WTC11 (cell line): ENCODE measurements at regions not wholly inside any gene's neighbourhood (a gene's known extent, or its start where the extent isn't known, plus 50 kb on each side); places are given as distances from the start of the nearest gene placed in this dataset.

Experiments
- ATAC-seq: fragments of 200-7000 bp; cut with Tn5 transposase; 2 replicates; pipeline ENCODE4 v1.10.0; 2021; ENCODE audit warnings: mild to moderate bottlenecking, moderate library complexity
- CTCF ChIA-PET: fragments of 300-600 bp; sonication (Branson Sonifier 250); formaldehyde crosslinking; loops from one replicate; lab custom pipeline; 2021; ENCODE audit warnings: antibody characterized with exemption; lab: Charles Lee
- POLR2A ChIA-PET: fragments of 350-600 bp; sonication (Branson Sonifier 250); formaldehyde crosslinking; loops from one replicate; lab custom pipeline; 2021; ENCODE audit warnings: antibody characterized with exemption; lab: Charles Lee
- DNase-seq: peaks from one replicate; pipeline ENCODE4 v3.0.0; 2021; ENCODE audit warnings: low spot score
- H3K27ac Mint-ChIP-seq: 2 replicates; pipeline ENCODE4 v1.8.0; 2021; ENCODE audit warnings: mixed read lengths
- H3K27me3 Mint-ChIP-seq: 2 replicates; pipeline ENCODE4 v1.8.0; 2021; ENCODE audit warnings: low read depth, mild to moderate bottlenecking, moderate library complexity, mixed read lengths
- H3K36me3 Mint-ChIP-seq: 2 replicates; pipeline ENCODE4 v1.8.0; 2021; ENCODE audit warnings: mixed read lengths
- H3K4me1 Mint-ChIP-seq: 2 replicates; pipeline ENCODE4 v1.8.0; 2022; ENCODE audit warnings: mixed read lengths
- H3K4me3 Mint-ChIP-seq: 2 replicates; pipeline ENCODE4 v1.8.0; 2021; ENCODE audit warnings: mild to moderate bottlenecking, moderate library complexity, mixed read lengths
- H3K9me3 Mint-ChIP-seq: 2 replicates; pipeline ENCODE4 v1.8.0; 2021; ENCODE audit warnings: mixed read lengths
- CREB1 ChIP-seq: sonication (generic); formaldehyde crosslinking; IDR thresholded peaks from 2 replicates; pipeline ENCODE4 v1.8.0; 2023; ENCODE audit warnings: mild to moderate bottlenecking, missing genetic modification reagents
- JUN ChIP-seq: sonication (generic); formaldehyde crosslinking; IDR thresholded peaks from 2 replicates; pipeline ENCODE4 v1.8.0; 2023; ENCODE audit warnings: mild to moderate bottlenecking, missing genetic modification reagents
- NFE2L1 ChIP-seq: sonication (generic); formaldehyde crosslinking; IDR thresholded peaks from 2 replicates; pipeline ENCODE4 v1.8.1; 2023; ENCODE audit warnings: missing genetic modification reagents
- OVOL2 ChIP-seq: fragments of 250-450 bp; sonication (Bioruptor Pico); IDR thresholded peaks from 2 replicates; pipeline ENCODE4 v1.9.0; 2021; ENCODE audit warnings: mild to moderate bottlenecking, borderline replicate concordance
- RORB ChIP-seq: fragments of 250-450 bp; sonication (Bioruptor Pico); IDR thresholded peaks from 2 replicates; pipeline ENCODE4 v1.9.0; 2021; ENCODE audit warnings: mild to moderate bottlenecking
- SOX15 ChIP-seq: fragments of 250-450 bp; sonication (Bioruptor Pico); IDR thresholded peaks from 2 replicates; pipeline ENCODE4 v1.9.0; 2021; ENCODE audit warnings: mild to moderate bottlenecking
- SP1 ChIP-seq: sonication (generic); formaldehyde crosslinking; conservative IDR thresholded peaks from 2 replicates; pipeline ENCODE4 v1.8.1; 2022; ENCODE audit warnings: missing genetic modification reagents
- TEAD1 ChIP-seq: sonication (generic); formaldehyde crosslinking; IDR thresholded peaks from 2 replicates; pipeline ENCODE4 v1.8.0; 2022; ENCODE audit warnings: mild to moderate bottlenecking, missing genetic modification reagents
- TP53 ChIP-seq: sonication (generic); formaldehyde crosslinking; IDR thresholded peaks from 2 replicates; pipeline ENCODE4 v1.8.1; 2023; ENCODE audit warnings: mild to moderate bottlenecking, missing genetic modification reagents
- ZBTB21 ChIP-seq: sonication (generic); formaldehyde crosslinking; IDR thresholded peaks from 2 replicates; pipeline ENCODE4 v1.8.1; 2023; ENCODE audit warnings: mild to moderate bottlenecking, missing genetic modification reagents, borderline replicate concordance
- ZNF317 ChIP-seq: sonication (generic); formaldehyde crosslinking; IDR thresholded peaks from 2 replicates; pipeline ENCODE4 v1.8.1; 2023; ENCODE audit warnings: low read depth, mild to moderate bottlenecking, moderate library complexity, missing genetic modification reagents, borderline replicate concordance
- ZNF423 ChIP-seq: fragments of 250-450 bp; sonication (Bioruptor Pico); IDR thresholded peaks from 2 replicates; pipeline ENCODE4 v2.1.2; 2022; ENCODE audit warnings: mild to moderate bottlenecking, moderate library complexity
- TF ChIP-seq, protein P1 (sequence below): sonication (generic); formaldehyde crosslinking; IDR thresholded peaks from 2 replicates; pipeline ENCODE4 v1.8.1; 2023; ENCODE audit warnings: mild to moderate bottlenecking, moderate library complexity, missing genetic modification reagents
- TF ChIP-seq, protein P2 (sequence below): sonication (generic); formaldehyde crosslinking; IDR thresholded peaks from 2 replicates; pipeline ENCODE4 v1.8.1; 2022; ENCODE audit warnings: low read depth, mild to moderate bottlenecking, moderate library complexity, missing genetic modification reagents, borderline replicate concordance
- TF ChIP-seq, protein P3 (sequence below): fragments of 250-450 bp; sonication (Bioruptor Pico); IDR thresholded peaks from 2 replicates; pipeline ENCODE4 v1.8.0; 2021; ENCODE audit warnings: mild to moderate bottlenecking
- TF ChIP-seq, protein P4 (sequence below): fragments of 250-450 bp; sonication (Bioruptor Pico); IDR thresholded peaks from 2 replicates; pipeline ENCODE4 v1.9.0; 2021; ENCODE audit warnings: mild to moderate bottlenecking
- TF ChIP-seq, protein P5 (sequence below): sonication (generic); formaldehyde crosslinking; IDR thresholded peaks from 2 replicates; pipeline ENCODE4 v1.8.1; 2023; ENCODE audit warnings: mild to moderate bottlenecking, missing genetic modification reagents
- TF ChIP-seq, protein P6 (sequence below): fragments of 250-450 bp; sonication (Bioruptor Pico); IDR thresholded peaks from 2 replicates; pipeline ENCODE4 v1.9.0; 2021; ENCODE audit warnings: mild to moderate bottlenecking, borderline replicate concordance
- TF ChIP-seq, protein P7 (sequence below): sonication (generic); formaldehyde crosslinking; IDR thresholded peaks from 2 replicates; pipeline ENCODE4 v1.8.0; 2022; ENCODE audit warnings: mild to moderate bottlenecking, missing genetic modification reagents

DNA sequence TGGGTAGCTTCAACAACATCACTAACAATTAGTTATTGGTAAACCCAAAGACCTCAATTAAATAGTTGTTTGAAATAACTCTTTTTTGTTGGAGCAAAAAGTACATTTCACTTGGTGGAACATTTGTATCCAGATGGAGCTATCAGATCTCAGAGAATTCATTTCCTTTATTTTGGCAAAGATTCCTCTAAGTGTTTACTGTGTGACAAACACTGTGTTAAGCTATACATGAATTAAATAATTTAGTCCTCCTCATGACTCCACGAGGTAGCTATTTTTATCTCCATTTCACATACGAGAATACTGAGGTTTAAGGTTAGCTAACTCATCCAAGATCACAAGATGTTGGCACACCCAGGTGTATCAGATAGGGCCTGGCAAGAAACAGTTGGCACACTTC lies 104.0 kb upstream of the IMMP2L start:
- peaks cover 20% of the 10 kb centered on the region for H3K4me1 Mint-ChIP-seq
- no peak overlapping the region for H3K4me3 Mint-ChIP-seq
- ATAC-seq (no peak), DNase-seq (no peak)
- TF ChIP-seq, protein P1, sequence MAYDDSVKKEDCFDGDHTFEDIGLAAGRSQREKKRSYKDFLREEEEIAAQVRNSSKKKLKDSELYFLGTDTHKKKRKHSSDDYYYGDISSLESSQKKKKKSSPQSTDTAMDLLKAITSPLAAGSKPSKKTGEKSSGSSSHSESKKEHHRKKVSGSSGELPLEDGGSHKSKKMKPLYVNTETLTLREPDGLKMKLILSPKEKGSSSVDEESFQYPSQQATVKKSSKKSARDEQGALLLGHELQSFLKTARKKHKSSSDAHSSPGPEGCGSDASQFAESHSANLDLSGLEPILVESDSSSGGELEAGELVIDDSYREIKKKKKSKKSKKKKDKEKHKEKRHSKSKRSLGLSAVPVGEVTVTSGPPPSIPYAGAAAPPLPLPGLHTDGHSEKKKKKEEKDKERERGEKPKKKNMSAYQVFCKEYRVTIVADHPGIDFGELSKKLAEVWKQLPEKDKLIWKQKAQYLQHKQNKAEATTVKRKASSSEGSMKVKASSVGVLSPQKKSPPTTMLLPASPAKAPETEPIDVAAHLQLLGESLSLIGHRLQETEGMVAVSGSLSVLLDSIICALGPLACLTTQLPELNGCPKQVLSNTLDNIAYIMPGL (CRISPR knock-in tag), result no peak
- TF ChIP-seq, protein P2, sequence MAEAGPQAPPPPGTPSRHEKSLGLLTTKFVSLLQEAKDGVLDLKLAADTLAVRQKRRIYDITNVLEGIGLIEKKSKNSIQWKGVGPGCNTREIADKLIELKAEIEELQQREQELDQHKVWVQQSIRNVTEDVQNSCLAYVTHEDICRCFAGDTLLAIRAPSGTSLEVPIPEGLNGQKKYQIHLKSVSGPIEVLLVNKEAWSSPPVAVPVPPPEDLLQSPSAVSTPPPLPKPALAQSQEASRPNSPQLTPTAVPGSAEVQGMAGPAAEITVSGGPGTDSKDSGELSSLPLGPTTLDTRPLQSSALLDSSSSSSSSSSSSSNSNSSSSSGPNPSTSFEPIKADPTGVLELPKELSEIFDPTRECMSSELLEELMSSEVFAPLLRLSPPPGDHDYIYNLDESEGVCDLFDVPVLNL (CRISPR knock-in tag), result no peak
- no peak for TF ChIP-seq TP53 (CRISPR knock-in tag)
- TF ChIP-seq, protein P3, sequence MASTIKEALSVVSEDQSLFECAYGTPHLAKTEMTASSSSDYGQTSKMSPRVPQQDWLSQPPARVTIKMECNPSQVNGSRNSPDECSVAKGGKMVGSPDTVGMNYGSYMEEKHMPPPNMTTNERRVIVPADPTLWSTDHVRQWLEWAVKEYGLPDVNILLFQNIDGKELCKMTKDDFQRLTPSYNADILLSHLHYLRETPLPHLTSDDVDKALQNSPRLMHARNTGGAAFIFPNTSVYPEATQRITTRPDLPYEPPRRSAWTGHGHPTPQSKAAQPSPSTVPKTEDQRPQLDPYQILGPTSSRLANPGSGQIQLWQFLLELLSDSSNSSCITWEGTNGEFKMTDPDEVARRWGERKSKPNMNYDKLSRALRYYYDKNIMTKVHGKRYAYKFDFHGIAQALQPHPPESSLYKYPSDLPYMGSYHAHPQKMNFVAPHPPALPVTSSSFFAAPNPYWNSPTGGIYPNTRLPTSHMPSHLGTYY, result no peak
- no peak for TF ChIP-seq SOX15 (CRISPR knock-in tag)
- no peak for TF ChIP-seq JUN (CRISPR knock-in tag)
- no peak for TF ChIP-seq CREB1 (CRISPR knock-in tag)
- TF ChIP-seq NFE2L1, result no peak
- ChIA-PET CTCF (no interaction called here), POLR2A (no interaction called here)
- peaks cover 14% of the 10 kb centered on the region for H3K9me3 Mint-ChIP-seq
- no peaks in the 10 kb centered on the region for H3K36me3 Mint-ChIP-seq
- H3K27ac Mint-ChIP-seq, result no peak overlapping the region
- H3K27me3 Mint-ChIP-seq, result no peaks in the 10 kb centered on the region

DNA sequence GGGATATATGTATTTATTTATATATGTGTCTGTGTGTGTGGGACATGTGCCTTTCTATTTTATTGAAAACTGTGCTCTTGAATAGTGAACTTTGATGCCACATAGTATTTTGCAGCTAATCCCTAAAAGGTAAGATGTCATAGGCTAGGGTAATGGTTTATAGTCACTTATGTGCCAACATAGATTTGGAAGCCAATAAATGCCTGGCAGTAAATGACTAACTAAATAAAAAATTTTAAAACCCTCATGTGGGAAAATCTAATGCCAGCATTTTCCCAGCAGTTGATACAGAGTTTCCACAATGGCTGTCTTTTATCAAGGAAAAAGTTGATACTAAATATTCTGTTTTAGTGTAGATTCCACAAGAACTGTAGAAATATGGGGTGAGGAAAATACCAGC lies 101.5 kb upstream of the IMMP2L start:
- DNase-seq (no peak), ATAC-seq (no peak)
- Mint-ChIP-seq H3K27me3 (no peaks in the 10 kb centered on the region), H3K36me3 (no peaks in the 10 kb centered on the region), H3K4me3 (no peak overlapping the region), H3K4me1 (peaks cover 13% of the 10 kb centered on the region), H3K27ac (no peak overlapping the region), H3K9me3 (peaks cover 20% of the 10 kb centered on the region)
- TF ChIP-seq ZBTB21 (CRISPR knock-in tag), result no peak
- TF ChIP-seq, protein P4, sequence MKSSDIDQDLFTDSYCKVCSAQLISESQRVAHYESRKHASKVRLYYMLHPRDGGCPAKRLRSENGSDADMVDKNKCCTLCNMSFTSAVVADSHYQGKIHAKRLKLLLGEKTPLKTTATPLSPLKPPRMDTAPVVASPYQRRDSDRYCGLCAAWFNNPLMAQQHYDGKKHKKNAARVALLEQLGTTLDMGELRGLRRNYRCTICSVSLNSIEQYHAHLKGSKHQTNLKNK, result no peak
- TF ChIP-seq, protein P5, sequence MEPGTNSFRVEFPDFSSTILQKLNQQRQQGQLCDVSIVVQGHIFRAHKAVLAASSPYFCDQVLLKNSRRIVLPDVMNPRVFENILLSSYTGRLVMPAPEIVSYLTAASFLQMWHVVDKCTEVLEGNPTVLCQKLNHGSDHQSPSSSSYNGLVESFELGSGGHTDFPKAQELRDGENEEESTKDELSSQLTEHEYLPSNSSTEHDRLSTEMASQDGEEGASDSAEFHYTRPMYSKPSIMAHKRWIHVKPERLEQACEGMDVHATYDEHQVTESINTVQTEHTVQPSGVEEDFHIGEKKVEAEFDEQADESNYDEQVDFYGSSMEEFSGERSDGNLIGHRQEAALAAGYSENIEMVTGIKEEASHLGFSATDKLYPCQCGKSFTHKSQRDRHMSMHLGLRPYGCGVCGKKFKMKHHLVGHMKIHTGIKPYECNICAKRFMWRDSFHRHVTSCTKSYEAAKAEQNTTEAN (CRISPR knock-in tag), result no peak
- ChIA-PET CTCF (interaction anchor here (0.9 kb wide), 1 partner anchor 9 kb away, joined by 7 read pairs; no protein-coding TSS in a partner anchor), POLR2A (no interaction called here)

DNA sequence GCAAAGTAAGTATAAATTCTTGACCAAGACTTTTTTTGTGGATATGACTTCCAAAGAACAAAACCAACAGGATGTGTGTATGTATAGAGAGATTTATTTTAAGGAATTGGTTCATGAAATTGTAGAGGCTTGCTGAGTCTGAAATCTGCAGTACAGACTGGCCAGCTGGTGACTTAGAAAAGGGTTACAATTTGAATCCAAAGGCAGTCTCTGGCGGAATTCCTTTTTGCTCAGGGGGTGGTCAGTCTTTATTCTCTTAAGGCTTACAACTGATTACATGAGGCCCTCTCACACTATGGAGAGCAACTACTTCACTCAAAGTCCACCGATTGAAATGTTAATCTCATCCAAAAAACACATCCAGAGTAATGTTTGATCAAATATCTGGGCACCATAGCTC lies 100.1 kb upstream of the IMMP2L start:
- DNase-seq (no peak), ATAC-seq (no peak)
- no peaks in the 10 kb centered on the region for H3K36me3 Mint-ChIP-seq
- no peaks in the 10 kb centered on the region for H3K27me3 Mint-ChIP-seq
- H3K4me3 Mint-ChIP-seq, result no peak overlapping the region
- CTCF ChIA-PET, result interaction anchor here (0.7 kb wide), 1 partner anchor 67 kb away, joined by 3 read pairs; no protein-coding TSS in a partner anchor
- H3K27ac Mint-ChIP-seq, result no peak overlapping the region
- H3K9me3 Mint-ChIP-seq, result peaks cover 20% of the 10 kb centered on the region
- H3K4me1 Mint-ChIP-seq, result peaks cover 13% of the 10 kb centered on the region
- POLR2A ChIA-PET, result no interaction called here
- TF ChIP-seq ZNF317 (CRISPR knock-in tag) (no peak), ZNF423 (CRISPR knock-in tag) (no peak)

DNA sequence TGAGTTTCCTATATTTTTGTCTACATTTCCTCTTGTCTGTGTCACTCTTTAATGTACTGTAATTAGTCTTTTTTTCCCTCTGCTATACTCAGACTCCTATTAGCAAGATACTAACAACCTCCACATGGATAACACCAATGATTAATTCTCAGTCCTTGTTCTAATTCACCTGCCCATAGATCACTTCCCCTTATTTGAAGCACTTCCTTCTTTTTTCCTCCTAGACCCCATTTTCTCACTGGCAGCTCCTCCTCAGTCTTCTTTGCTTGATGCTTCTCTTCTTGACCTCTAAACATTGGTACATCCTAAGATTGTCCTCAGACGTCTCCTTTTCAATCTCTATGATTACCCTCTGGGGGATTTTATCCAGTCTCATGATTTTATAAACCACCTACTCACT lies 98.2 kb upstream of the IMMP2L start:
- DNase-seq (no peak), ATAC-seq (no peak)
- Mint-ChIP-seq H3K27ac (no peak overlapping the region), H3K4me1 (peaks cover 13% of the 10 kb centered on the region), H3K9me3 (peaks cover 20% of the 10 kb centered on the region), H3K36me3 (no peaks in the 10 kb centered on the region), H3K27me3 (no peaks in the 10 kb centered on the region), H3K4me3 (no peak overlapping the region)
- POLR2A ChIA-PET, result no interaction called here
- CTCF ChIA-PET, result no interaction called here
- TF ChIP-seq OVOL2 (CRISPR knock-in tag) (no peak), RORB (CRISPR knock-in tag) (no peak), NFE2L1 (no peak), CREB1 (CRISPR knock-in tag) (no peak), SP1 (CRISPR knock-in tag) (no peak), TEAD1 (no peak)
- TF ChIP-seq, protein P6, sequence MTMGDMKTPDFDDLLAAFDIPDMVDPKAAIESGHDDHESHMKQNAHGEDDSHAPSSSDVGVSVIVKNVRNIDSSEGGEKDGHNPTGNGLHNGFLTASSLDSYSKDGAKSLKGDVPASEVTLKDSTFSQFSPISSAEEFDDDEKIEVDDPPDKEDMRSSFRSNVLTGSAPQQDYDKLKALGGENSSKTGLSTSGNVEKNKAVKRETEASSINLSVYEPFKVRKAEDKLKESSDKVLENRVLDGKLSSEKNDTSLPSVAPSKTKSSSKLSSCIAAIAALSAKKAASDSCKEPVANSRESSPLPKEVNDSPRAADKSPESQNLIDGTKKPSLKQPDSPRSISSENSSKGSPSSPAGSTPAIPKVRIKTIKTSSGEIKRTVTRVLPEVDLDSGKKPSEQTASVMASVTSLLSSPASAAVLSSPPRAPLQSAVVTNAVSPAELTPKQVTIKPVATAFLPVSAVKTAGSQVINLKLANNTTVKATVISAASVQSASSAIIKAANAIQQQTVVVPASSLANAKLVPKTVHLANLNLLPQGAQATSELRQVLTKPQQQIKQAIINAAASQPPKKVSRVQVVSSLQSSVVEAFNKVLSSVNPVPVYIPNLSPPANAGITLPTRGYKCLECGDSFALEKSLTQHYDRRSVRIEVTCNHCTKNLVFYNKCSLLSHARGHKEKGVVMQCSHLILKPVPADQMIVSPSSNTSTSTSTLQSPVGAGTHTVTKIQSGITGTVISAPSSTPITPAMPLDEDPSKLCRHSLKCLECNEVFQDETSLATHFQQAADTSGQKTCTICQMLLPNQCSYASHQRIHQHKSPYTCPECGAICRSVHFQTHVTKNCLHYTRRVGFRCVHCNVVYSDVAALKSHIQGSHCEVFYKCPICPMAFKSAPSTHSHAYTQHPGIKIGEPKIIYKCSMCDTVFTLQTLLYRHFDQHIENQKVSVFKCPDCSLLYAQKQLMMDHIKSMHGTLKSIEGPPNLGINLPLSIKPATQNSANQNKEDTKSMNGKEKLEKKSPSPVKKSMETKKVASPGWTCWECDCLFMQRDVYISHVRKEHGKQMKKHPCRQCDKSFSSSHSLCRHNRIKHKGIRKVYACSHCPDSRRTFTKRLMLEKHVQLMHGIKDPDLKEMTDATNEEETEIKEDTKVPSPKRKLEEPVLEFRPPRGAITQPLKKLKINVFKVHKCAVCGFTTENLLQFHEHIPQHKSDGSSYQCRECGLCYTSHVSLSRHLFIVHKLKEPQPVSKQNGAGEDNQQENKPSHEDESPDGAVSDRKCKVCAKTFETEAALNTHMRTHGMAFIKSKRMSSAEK (CRISPR knock-in tag), result no peak
- TF ChIP-seq, protein P7, sequence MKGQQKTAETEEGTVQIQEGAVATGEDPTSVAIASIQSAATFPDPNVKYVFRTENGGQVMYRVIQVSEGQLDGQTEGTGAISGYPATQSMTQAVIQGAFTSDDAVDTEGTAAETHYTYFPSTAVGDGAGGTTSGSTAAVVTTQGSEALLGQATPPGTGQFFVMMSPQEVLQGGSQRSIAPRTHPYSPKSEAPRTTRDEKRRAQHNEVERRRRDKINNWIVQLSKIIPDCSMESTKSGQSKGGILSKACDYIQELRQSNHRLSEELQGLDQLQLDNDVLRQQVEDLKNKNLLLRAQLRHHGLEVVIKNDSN, result no peak
